Transverse colon (tissue), 4 donors: ENCODE measurements at regions not wholly inside any gene's neighbourhood (a gene's known extent, or its start where the extent isn't known, plus 50 kb on each side); places are given as distances from the start of the nearest gene placed in this dataset.

Source experiments
- DNase-seq: peaks from one replicate; pipeline ENCODE4 v3.0.0-alpha.2; 2019
- H3K27ac ChIP-seq, 4 donors: fragments of 200-600 bp; sonication (generic); 2 replicates each; pipeline ENCODE4 v1.5.1; 2016 to 2018; ENCODE audit warnings: inconsistent platforms in 4 of 4
- H3K27me3 ChIP-seq: fragments of 200-600 bp; sonication (generic); 2 replicates; pipeline ENCODE4 v1.5.1; 2017; ENCODE audit warnings: inconsistent platforms
- H3K36me3 ChIP-seq, 4 donors: fragments of 200-600 bp; sonication (generic); 2 replicates each; pipeline ENCODE4 v1.5.1; 2017 to 2019; ENCODE audit warnings: inconsistent platforms in 4 of 4
- H3K4me1 ChIP-seq, 4 donors: fragments of 200-600 bp; sonication (generic); 2 replicates each; pipeline ENCODE4 v1.5.1; 2017 to 2020; ENCODE audit warnings: inconsistent platforms in 4 of 4
- H3K4me3 ChIP-seq, 4 donors: fragments of 200-600 bp; sonication (generic); 1 replicate in 1 of 4; 2 replicates in 3 of 4; pipeline versions ENCODE4 v1.5.1 to v1.6.1; 2017 to 2019; ENCODE audit warnings: inconsistent platforms in 4 of 4
- H3K9me3 ChIP-seq, 2 donors: fragments of 200-600 bp; sonication (generic); 2 replicates each; pipeline ENCODE4 v1.5.1; 2017 to 2019; ENCODE audit warnings: inconsistent platforms in 2 of 2
- EP300 ChIP-seq: sonication (generic); formaldehyde crosslinking; IDR thresholded peaks from one replicate; pipeline ENCODE4 v1.6.1; 2017; ENCODE audit warnings: antibody characterized with exemption, low read depth
- POLR2A ChIP-seq: fragments of 450-650 bp; IDR thresholded peaks from one replicate; pipeline ENCODE4 v1.6.1; 2016; ENCODE audit warnings: antibody characterized with exemption, mild to moderate bottlenecking, moderate library complexity
- POLR2AphosphoS5 ChIP-seq, 3 donors: sonication (generic); formaldehyde crosslinking; IDR thresholded peaks; one replicate each; pipeline ENCODE4 v1.6.1; 2016; ENCODE audit warnings: antibody characterized with exemption in 3 of 3
- WGBS, 2 donors: methylation state at CpG; one replicate each; pipeline ENCODE4 v1.1.5; 2018; ENCODE audit warnings: low coverage in 1 of 2; 5-methylcytosine and 5-hydroxymethylcytosine counted together
- in situ Hi-C, 4 donors: fragments of 200-750 bp; cut with MboI; loops; one replicate each; pipeline versions ENCODE4 v1.15.0 to v1.15.1; 2017; ENCODE audit warnings: low sequenced_read_pairs in 3 of 4, low pct_ligation_motif_present in 1 of 4, low pct_unique_long_range_greater_than_20kb in 1 of 4
- intact Hi-C: fragments of 100-400 bp; cut with DNase I; formaldehyde crosslinking; loops from one replicate; pipeline ENCODE4 v1.15.1; 2023; ENCODE audit warnings: low total_unique reads
- TF ChIP-seq, protein P1 (sequence below), 5 experiments: fragments of 200-600 bp in 3 of 5; fragments of 450-650 bp in 2 of 5; sonication (generic) in 3 of 5; IDR thresholded peaks; 1 replicate in 2 of 5; 2 replicates in 3 of 5; pipeline ENCODE4 v1.5.1; 2016 to 2017; ENCODE audit warnings: antibody characterized with exemption in 5 of 5, inconsistent platforms in 3 of 5, mild to moderate bottlenecking in 2 of 5, moderate library complexity in 1 of 5

DNA sequence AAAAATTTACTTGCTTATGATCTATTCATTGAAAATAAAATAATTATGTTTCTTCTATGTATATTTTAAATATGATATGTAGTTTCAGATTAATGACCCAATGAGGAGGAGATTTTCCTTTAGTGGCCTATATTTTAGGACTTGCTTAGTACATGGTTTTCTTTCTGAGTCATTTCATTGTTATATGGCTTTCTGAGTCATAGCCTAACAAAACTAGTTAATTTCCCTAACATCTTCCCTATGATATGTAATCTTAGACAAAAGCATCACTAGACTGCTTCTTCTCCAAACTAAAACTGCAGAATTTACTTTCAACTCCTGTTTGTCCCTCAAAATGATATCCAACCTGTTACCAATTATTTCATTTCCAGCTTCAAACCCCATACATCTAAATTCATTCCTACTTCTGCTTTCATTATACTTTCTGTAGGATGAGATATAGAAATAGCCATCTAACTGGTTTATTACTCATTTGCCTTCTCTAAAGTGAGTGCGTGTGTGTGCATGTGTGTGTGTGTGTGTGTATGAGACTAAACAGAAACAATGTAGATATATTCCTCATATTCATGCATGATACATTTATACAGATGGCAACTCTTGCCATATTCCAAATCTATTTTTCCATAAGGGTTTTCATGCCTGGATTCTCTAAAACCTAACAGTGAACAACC lies 915.0 kb upstream of the GBE1 start:
- TF ChIP-seq, protein P1, sequence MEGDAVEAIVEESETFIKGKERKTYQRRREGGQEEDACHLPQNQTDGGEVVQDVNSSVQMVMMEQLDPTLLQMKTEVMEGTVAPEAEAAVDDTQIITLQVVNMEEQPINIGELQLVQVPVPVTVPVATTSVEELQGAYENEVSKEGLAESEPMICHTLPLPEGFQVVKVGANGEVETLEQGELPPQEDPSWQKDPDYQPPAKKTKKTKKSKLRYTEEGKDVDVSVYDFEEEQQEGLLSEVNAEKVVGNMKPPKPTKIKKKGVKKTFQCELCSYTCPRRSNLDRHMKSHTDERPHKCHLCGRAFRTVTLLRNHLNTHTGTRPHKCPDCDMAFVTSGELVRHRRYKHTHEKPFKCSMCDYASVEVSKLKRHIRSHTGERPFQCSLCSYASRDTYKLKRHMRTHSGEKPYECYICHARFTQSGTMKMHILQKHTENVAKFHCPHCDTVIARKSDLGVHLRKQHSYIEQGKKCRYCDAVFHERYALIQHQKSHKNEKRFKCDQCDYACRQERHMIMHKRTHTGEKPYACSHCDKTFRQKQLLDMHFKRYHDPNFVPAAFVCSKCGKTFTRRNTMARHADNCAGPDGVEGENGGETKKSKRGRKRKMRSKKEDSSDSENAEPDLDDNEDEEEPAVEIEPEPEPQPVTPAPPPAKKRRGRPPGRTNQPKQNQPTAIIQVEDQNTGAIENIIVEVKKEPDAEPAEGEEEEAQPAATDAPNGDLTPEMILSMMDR (IDR thresholded peaks at IDR 0.05) = no peak
- TF ChIP-seq POLR2A (no peak), POLR2AphosphoS5 (IDR thresholded peaks at IDR 0.05) (no peak), EP300 (no peak)
- Histone ChIP-seq H3K9me3 (no peaks in the 10 kb centered on the region), H3K4me1 (no peaks in the 10 kb centered on the region), H3K27ac (no peak overlapping the region), H3K36me3 (no peaks in the 10 kb centered on the region), H3K27me3 (no peaks in the 10 kb centered on the region), H3K4me3 (no peak overlapping the region)
- intact Hi-C loops (no loop called here), in situ Hi-C loops (no loop called here)
- 77% methylated on average over 1 of the region's 1 CpG; no CpG with 5 or more reads in 1 of the 2 donors for WGBS, 2 donors
- DNase-seq = no peak

DNA sequence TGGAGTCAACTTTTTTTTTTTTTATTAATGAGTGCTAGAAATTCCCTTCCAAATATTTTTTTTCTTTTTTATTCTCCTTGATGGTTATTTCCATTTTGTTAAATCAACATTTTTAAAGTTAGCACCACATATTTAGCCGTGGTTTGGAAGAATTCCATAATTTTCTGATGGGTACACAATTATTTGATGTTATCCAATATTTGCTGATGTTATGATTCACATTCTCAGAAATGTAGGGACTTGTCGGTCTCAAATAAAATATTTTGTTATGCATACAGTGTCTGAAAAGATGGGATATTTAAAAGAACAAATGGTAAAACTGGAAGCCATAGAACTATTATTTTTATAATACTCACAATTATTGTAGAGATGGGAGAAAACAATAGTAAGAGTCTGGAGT lies 911.5 kb upstream of the GBE1 start:
- DNase-seq = no peak
- Histone ChIP-seq H3K27me3 (no peaks in the 10 kb centered on the region), H3K9me3 (no peaks in the 10 kb centered on the region), H3K36me3 (no peaks in the 10 kb centered on the region), H3K4me3 (no peak overlapping the region), H3K27ac (no peak overlapping the region), H3K4me1 (no peaks in the 10 kb centered on the region)
- intact Hi-C loops = no loop called here
- in situ Hi-C loops = no loop called here
- WGBS, 2 donors = 69 to 84% methylated on average over 2 of the region's 2 CpGs
- TF ChIP-seq EP300 = no peak
- TF ChIP-seq POLR2A = no peak
- no peak for TF ChIP-seq POLR2AphosphoS5 (IDR thresholded peaks at IDR 0.05)
- TF ChIP-seq, protein P1 (IDR thresholded peaks at IDR 0.05) = no peak

DNA sequence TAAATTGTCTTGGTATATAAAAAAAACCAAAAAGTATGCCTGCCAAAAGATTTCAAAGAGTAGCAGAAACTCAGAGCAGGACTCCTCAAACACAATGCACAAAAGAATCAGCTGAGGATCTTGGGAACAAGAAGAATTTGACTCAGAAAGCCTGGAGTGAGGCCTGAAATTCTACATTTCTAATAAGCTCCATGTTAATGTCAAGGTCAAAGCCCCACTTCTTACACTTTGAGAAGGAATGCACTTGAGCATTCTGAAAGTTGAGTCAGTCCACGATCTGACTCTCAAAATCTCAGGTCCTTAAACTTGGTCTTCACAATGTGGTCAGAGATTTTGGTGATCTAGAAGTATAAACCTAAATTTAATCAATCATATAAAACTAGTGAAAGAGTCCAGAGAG lies 910.0 kb upstream of the GBE1 start:
- 38% methylated on average over 1 of the region's 1 CpG; no CpG with 5 or more reads in 1 of the 2 donors for WGBS, 2 donors
- TF ChIP-seq POLR2A = no peak
- in situ Hi-C loops = no loop called here

DNA sequence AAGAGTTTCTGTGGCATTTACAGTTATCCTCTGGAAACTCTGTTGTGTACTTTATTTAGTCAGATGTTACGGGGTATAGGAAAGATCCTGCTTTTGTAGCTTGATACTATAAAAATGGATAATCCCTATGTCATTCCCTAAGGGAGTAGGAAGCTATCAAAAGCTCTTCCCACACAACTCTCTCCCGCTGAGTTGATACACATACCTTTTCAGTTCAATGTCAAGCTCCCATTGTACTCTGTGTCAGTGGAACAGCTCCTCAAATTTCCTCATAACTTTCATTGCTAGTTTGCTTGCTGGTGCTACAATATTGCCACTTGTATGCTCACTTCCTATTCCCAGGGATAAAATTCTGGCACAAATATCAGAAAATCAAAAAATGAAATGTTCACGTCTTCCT lies 893.3 kb upstream of the GBE1 start:
- TF ChIP-seq, protein P1 (IDR thresholded peaks at IDR 0.05) = no peak
- TF ChIP-seq POLR2A = no peak
- TF ChIP-seq EP300 = no peak
- TF ChIP-seq POLR2AphosphoS5 (IDR thresholded peaks at IDR 0.05) = no peak
- no peak for DNase-seq
- no peaks in the 10 kb centered on the region for H3K36me3 ChIP-seq
- H3K4me1 ChIP-seq = no peaks in the 10 kb centered on the region
- no peaks in the 10 kb centered on the region for H3K9me3 ChIP-seq
- no peak overlapping the region for H3K4me3 ChIP-seq
- WGBS, 2 donors = 77 to 78% methylated on average over 2 to 3 of the region's 3 CpGs
- in situ Hi-C loops = no loop called here
- no peak overlapping the region for H3K27ac ChIP-seq
- no peaks in the 10 kb centered on the region for H3K27me3 ChIP-seq
- intact Hi-C loops = no loop called here

More for the DNA sequence above, 910.0 kb upstream of the GBE1 start:
- Histone ChIP-seq H3K27ac (no peak overlapping the region), H3K36me3 (no peaks in the 10 kb centered on the region), H3K9me3 (no peaks in the 10 kb centered on the region), H3K4me3 (no peak overlapping the region), H3K4me1 (no peaks in the 10 kb centered on the region), H3K27me3 (no peaks in the 10 kb centered on the region)
- intact Hi-C loops = no loop called here
- no peak for DNase-seq

DNA sequence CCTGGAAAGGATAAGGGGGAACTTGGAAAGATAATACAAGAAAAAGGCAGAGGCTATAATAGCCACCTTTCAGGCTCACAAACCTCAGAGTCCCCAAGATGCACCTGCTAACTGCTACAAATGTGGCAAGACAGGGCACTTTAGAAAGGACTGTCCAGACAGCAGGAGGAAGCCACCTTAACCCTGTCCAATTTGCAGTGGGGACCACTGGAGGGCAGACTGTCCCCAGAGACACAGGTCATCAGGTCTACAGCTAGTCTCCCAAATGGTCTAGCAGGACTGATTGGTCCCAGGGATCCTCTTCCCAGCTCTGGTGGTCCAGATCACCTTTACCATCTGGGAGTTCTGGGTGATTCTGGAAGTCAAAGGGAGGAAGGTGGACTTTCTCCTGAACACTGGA lies 882.5 kb upstream of the GBE1 start:
- Histone ChIP-seq H3K27ac (no peak overlapping the region), H3K4me1 (no peaks in the 10 kb centered on the region), H3K4me3 (no peak overlapping the region), H3K27me3 (no peaks in the 10 kb centered on the region), H3K9me3 (no peaks in the 10 kb centered on the region), H3K36me3 (no peaks in the 10 kb centered on the region)
- intact Hi-C loops (no loop called here), in situ Hi-C loops (no loop called here)
- TF ChIP-seq, protein P1 (IDR thresholded peaks at IDR 0.05) = no peak
- TF ChIP-seq EP300 (no peak), POLR2AphosphoS5 (IDR thresholded peaks at IDR 0.05) (no peak), POLR2A (no peak)
- no peak for DNase-seq
